ENCODE measurements at regions not wholly inside any gene's neighbourhood (a gene's known extent, or its start where the extent isn't known, plus 50 kb on each side); places are given as distances from the start of the nearest gene placed in this dataset.
"Not testable (repeated sequence)": the region's sequence is repeated elsewhere in the genome, so short reads cannot be mapped to it uniquely, and the experiment has no call there.

DNA sequence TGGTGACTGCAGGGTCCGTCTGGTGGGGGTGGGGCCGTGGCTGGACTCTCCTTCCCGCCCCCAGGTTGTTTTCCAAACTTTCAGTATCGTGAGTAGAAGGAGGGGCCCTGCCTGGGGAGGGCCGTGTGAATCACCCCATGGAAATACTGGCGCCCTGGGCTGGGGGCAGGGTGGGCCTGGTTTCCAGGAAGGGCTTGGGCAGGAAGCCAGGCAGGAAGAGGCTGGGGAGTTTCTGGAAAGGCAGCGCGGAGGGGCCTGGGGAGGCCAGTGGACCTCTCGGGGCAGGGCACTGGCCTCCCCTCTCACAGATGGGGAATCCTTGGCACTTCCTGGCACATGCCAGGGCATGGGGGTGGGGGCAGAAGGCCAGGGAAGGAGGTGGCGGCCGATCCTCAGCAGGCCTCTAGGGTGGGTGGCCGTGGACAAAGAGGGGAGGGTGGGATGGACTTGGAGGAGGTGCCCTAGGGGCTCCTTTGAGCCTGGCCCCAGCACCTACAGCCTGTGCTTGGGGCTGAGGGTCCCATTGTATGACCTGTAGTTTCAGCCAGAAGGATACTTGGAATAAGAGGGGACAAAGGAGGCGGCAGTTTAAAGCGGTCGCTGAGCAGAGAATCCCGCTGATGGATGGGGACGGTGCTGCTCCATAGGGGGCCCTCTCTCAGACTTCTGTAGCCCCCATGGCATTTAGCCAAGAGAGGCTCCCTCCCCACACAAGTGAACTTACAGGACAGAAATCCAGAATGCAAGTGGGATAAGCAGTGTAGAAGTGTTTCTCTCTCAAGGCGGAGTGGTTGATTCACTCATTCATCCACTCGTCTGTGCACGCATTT, 56.5 kb upstream of the GATA2 start:
- peak; percentile 62 for DNase-seq (ENCODE audit: low spot score)

DNA sequence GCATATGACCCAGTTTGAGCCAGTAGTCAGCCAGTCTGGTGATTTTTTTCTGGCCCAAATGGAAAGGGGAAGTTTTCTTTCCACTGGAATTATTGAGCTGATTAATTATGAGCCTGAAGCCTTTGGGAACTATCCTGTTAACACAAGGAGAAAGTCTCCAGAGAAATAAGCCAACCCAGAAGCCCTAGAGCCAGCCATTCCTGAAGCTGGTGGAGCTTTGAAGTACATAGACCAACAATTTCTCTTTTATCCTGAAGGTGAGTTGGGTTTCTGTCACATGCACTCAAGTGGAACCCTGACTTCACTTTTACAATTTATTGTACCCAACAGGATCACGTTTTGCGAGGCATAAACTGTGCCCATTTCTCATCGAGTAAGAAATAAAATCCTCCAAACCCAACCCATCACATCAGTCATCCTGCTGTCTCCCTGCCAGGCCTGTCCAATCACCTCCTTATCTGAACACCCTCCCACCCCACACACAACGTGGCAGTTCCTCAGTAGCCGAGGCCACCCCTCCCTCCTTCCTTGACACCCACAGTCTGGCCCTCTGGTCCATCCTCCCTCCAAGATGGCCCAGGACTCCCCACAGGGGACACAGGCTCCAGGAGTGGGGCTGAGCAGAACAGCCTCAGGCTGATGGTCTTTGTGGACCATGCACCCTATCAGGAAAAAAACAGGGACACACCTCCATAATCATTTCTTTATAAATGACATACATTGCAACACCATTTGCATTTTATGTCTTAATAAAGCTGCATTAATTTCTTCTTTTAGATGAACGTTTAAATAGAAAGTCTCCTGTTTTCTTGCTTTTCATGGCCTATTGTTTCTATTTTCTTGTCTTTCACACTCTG, 55.7 kb upstream of the GATA2 start:
- DNase-seq (ENCODE audit: low spot score) = peak; percentile 5

DNA sequence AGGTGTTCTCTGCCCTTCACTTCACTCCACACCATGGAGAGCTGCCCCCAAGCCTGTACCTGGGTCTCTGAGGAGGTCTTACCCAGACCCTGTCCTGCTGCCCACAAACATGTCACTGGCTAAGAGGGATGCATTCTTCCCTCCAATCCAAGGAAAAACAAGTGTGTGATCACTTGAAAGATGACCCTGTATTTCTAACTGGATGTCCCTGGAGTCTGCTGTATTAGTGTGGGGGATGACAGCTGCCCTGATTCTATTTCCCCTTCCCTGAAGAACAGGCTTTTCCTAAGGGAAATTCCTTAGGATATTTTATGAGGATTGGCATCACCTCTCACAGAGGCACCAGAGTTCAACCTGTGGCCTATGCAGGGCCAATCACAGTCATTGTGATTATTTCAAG, 55.0 kb upstream of the GATA2 start:
- no peak for DNase-seq (ENCODE audit: low spot score)

DNA sequence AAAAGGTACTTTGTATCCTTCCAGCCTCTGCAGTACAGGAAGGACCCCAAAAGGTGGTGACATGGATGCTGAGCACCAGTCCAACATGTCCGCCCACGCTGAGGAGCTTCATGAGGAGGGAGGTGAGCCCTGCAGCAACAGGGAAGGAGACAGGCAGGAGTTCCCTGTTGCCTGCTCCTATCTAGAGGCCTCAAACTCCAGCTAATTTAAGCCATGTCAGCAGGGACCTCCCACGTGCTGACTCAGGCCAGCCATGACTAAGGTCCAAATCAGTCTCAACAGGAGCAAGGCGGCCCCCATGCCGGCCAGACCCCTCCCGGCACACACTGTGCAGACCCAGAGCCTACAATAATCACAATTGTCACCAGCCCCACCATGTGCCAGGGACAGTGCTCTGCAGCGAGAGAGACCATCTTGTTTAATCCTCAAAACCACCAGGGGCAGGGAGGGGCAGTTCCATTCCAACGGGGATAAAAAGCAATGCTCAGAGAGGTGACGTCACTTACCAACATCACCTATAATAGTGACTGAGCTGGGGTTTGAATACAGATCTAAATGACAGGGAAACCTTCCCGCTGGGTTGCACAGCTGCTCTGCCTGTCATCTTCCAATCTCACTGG, 54.5 kb upstream of the GATA2 start:
- peak; percentile 56 for DNase-seq (ENCODE audit: low spot score)

DNA sequence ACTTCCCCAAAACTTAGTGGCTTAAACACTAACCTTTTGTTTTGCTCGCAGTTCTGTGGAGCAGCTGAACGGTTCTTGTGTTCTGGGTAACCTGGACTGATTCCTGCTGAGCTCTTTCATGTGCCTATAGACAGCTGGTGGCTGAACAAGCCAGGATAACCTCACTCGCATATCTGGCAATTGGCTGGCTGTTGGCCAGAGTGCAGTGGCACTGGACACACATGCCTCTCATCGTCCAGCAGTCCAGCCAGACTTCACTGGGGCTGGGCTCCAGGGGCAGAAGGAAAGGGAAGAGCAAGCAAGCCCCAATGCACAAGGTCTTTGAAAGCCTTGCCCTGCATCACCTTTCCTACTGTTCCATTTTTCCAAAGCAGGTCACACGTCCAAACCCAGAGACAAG, 53.6 kb upstream of the GATA2 start:
- no peak for DNase-seq (ENCODE audit: low spot score)

DNA sequence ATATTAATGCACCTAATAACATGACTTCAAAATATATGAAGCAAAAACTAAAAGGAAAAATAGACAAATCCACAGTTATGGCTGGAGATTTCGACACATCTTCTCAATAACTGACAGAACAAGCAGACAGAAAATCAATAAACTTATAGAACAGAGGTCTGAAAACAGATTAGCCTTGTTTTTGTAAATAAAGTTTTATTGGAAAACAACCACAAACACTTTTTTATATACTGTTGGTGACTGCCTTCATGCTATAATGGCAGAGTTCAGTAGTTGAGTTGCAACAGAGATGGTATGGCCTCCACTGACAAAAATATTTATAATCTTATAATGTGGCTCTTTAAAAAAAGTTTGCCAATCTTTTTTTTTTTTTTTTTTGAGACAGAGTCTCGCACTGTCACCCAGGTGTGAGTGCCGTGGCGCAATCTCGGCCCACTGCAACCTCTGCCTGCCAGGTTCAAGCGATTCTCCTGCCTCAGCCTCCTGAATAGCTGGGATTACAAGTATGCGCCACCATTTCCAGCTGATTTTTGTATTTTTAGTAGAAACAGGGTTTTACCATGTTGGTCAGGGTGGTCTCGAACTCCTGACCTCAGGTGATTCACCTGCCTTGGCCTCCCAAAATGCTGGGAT, 52.2 kb upstream of the GATA2 start:
- no peak for DNase-seq (ENCODE audit: low spot score)

DNA sequence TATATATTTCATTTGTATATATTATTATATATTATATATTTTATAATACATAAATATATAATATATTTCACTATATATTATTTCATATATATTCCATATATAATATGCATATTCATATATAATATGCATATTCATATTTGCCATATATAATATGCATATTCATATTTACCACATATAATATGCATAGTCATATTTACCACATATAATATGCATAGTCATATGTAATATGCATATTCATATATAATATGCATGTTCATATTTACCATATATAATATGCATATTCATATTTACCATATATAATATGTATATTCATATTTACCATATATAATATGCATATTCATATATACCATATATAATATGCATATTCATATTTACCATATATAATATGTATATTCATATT, 51.2 kb upstream of the GATA2 start:
- DNase-seq (ENCODE audit: low spot score) = no peak

DNA sequence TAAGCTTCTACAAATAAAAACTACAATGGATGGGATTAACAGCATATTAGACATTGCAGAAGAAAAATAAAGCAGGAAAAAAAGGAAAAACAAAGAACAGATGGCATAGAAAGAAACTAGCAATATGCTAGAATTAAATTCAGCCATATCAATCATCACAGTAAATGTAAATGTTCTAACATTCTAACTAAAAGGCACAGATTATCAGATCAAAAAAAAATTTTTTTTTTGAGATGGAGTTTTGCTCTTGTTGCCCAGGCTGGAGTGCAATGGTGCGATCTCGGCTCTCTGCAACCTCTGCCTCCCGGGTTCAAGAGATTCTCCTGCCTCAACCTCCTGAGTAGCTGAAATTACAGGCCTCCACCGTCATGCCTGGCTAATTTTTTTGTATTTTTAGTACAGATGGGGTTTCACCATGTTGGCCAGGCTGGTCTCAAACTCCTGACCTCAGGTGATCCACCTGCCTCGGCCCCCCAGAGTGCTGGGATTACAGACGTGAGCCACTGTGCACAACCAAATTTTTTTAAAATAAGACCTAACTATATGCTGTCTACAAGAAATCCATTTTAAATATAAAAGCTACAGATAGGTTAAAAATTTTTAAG, 50.7 kb upstream of the GATA2 start:
- DNase-seq (ENCODE audit: low spot score) = not testable (repeated sequence)

All from AG08396 (cell line).